Fibroblast of upper back skin (primary cell): ENCODE measurements at regions not wholly inside any gene's neighbourhood (a gene's known extent, or its start where the extent isn't known, plus 50 kb on each side); places are given as distances from the start of the nearest gene placed in this dataset.

ENCODE experiments used
- DNase-seq: peaks from one replicate; pipeline ENCODE4 v3.0.0-alpha.2; 2013

DNA sequence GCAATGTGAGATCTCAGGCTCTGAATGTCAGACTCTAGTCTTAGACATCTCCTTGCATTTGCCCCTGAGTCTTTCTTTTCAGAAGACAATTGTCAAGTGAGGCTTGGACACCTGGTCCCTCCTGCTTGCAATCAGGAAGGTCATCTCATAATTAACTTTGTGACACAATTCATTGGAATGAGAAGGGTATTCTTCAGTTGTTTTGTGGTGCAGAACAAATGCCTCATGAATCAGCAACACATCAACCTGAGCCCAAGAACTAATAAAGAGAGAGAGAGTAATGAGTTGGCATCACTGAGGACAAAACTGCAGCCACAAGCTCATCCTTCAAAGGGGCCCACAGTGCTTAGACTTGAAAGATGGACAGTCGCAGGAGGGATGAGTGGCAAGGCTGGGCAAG lies 375.8 kb downstream of the INSC start:
- DNase-seq: no peak

DNA sequence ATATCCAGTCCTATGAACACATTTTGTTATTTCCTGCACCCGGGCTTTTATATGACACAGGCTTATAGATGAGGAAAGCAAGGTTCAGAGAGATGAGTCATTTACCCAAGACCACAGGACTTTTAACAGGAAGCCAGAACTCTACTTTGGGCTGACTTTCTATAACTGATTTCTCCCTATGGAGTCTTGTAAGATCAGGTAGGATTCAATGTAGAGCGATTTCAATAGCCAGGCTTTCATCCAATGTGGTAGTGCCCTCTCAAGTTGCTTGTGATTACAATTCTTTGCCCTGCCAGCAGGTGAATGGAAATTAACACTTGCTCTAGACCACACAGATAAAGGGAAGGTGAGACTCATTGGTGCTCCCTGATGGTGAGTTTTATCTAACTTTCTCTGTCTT lies 378.3 kb downstream of the INSC start:
- peak; percentile 54 for DNase-seq

DNA sequence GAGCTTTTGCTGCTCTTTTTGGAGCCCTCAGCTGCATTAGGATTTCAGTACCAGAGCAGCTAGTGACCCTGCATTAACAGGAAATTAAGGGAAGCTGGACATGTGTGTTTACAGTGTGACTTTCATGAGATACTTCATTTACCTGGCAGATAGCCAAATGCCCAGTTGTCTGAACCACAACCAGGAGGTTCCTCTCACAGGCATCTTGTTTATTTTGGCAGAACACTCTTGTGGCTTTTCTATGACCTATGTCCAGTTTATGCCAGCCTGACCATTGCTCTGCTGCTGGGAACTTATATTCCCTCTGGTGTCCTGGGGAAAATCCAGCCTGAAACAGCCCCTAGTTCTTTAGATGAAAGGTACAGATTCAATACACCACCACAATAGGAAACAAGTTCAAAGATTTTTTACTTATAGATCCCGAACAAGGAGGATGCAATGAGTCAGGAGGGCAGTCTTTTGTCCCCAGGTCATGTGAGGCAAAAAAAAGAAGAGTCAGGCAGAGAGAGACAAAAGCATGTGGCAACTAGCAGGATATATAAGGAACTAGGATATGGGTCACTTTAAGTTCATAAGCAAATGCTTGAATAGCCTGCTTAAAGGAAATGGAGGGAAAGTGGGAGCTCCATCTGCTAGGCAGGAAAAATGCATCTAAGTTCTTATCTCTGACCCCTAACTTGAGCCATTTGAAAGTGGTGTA lies 379.3 kb downstream of the INSC start:
- DNase-seq: no peak

DNA sequence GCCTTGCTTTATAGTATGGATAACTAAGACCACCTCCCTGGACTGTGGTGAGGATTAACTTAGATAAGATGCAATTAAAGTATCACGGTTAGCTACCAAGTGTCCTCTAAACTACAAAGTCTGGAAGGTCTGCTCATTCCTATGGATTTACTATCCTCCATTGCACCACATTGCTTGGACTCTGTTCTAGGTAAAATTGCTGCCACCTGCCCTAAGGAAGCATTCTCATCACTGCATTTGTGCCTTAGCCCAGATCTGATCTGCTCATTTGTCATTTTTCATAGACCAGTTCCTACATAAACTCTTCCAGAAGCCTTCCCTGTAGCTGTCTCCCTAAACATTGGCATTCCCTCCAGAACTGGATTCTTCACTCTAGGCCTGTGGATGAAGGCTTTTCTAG lies 380.0 kb downstream of the INSC start:
- DNase-seq: no peak

DNA sequence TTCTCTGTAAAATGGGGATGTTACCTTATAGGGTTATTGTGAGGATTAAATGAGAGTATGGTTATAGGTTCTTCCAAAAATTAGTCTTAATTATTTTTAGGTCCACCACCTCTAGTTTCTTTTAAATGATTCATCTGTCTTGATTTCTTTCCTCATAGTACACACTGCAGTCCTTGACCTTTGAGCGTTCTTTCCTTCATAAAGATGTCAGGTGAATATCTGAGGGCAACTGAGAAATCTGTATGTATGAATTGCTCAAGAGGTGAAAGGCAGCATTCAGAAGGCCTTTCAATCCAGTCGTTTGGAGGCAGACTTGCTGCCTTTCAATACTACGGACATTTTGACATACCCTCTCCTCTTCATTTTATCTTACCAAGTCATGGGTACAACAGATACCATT lies 380.7 kb downstream of the INSC start:
- DNase-seq: no peak

DNA sequence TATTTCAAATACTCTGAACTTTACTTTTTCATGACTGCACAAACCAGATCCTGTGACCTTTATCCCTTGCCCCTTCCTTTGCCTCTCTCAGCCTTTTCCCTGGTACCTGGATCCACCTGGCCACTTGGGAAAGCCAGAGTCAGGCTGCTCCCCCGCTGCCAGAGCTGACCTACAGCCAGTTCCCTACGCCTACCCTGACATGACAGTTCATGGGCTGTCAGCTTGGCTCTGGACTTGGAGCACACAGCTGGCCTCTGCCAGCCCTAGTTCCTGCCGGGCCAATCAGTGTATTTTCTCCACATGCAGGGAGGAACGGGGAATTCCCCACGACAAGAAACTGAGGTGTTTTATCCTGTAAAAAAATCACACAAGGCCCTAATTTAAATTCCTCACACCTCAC lies 382.6 kb downstream of the INSC start:
- no peak for DNase-seq

DNA sequence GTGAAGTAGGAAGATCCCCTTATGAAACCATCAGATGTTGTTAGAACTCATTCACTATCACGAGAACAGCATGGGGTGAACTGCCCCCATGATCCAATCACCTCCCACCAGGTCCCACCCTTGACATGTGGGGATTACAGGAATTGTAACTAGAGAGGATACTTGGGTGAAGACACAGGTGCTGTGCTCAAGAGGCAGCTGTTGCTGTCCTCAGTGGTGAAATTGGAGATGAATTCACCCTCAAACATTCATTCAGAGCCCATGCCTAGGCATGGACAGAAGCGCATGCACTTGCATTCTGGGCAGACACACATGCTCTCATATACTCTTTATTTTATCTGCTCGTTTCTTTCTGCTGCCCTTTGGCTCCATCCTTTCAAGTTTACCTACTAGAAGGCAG lies 385.0 kb downstream of the INSC start:
- DNase-seq: no peak

DNA sequence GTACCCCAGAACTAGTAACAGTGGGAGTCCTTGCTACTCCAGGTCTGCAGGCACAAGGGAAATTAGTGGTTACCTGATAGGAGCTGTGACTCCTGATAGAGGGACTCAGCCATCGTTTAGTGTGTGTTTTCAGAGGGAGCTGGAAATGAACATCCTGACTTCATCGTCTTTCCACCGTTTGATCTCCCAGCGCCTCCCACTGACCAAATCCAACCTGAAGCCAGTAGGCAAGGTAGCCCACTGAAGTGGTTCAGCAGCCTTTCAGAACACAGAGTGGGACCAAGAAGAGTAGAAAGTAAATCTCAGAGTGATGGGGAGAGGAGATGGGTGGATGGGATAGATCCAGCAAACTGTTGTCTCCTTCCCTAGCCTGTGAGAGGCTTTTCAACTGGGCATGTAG lies 385.9 kb downstream of the INSC start:
- no peak for DNase-seq

DNA sequence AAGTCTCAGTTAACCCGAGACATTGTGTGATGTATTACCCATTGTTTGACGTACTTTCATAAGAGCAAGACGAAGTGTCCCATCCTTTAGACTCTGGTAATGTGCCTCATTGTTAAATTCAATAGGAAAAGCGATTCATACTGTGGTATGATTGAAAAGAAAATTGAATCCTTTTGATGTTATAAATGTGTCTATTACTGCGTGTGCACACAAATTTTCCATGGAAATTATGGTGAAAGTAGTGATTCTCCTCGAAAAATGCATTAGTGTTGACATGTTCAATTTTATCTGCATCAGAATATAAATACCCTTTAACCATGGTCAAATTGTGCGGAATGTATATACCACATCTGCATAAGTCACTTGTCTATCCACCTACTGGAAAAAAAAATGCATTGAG lies 386.8 kb downstream of the INSC start:
- DNase-seq: no peak

DNA sequence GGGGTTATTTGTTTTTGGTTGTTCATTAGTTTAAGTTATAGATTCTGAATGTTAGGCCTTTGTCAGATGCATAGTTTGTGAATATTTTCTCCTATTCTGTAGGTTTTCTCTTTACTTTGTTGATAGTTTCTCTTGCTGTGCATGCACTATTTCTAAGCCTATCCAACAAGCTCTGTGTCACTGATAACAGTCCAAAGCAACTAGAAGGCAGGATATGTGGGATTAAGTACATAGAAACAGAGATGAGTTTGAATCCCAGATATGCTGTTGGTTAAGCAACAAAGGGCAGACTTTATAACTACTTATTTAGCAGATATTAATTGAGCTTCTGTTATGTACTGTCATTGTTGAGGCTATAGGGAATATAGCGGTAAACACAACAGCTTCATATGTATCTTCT lies 390.4 kb downstream of the INSC start:
- no peak for DNase-seq

DNA sequence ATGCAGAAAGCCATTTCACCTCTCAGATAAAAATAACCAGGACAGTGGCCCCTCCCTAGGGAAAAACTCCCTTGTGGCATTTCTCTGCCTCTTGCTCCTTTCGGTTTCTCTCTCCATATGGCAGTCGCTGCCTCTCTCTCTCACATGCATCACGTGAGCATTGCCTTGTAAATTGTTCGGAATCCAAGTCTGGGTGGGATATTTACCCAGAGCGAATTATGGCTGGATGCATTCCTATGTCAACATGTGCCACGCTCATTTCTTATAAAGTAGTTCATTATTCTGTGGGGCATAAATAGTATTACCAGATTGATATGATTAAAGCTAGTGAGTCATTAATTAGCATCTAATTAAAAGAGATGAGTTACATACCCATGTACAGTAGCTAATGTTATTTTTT lies 392.9 kb downstream of the INSC start:
- DNase-seq: peak; percentile 3

DNA sequence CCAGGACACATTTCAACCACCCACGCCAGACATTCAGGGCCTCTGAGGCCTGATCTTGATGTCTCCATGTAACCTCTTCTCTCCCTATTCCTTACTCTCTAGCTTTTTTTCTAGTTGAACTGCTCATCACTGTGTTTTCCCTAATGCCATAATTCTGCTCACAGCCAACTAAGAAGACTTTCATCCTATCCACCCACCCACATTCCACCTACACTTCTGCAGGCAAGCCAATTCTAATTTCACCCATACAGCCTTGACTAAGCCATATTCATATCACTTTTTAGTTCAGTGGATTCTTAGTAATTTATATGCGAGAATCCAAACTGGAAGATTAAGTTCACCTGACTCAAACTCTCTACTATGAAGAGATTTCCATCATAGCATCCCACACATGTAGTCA lies 394.4 kb downstream of the INSC start:
- DNase-seq: no peak

DNA sequence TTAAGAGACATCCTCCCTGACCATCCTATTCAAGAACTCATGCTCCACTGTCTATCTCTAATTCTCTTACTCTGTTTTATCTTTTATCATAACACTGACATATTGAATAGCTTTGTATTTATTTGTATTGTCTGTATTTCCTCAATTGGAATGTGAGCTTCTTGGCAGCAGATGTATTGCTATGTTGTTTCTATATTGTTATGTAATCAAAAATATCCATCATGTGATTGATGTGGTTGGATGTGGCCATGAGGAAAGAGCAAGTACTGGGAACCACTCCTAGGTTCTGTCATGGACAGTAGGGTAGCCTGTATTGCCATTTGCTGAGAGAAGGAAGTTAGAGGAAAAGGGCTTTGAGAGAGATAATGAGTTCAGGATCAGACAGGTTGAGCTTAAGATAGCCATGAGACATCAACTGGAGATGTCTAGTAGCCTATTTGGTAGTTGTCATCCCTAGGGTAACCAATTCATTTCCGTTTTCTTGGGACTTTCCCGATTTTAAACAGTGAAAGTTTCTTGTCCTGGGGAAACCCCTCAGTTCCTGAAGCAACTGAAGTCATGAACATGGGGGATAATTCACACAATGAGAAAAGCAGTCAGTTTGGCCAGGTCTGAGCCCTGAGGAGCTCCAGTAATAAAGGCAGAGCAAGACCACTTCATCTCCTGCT lies 404.5 kb downstream of the INSC start:
- no peak for DNase-seq

DNA sequence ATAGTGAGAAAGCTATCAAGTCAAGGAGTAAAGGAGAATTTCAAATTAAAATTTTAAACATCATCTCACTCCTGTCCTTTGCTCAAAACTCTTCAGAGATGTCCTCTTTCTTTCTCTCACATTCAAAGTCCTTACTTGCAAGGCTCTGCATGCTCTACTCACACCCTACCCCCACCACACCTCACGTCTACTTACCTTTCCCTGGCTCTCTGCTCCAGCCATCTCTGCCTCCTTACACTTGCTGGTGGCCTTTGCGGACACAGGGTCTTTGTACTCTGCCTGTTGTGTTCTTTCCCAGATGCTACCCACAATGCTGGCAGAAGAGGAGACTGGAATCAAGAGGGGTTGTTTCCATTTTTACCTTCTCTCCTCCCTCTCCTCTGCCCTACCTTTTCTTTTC lies 405.2 kb downstream of the INSC start:
- DNase-seq: no peak

DNA sequence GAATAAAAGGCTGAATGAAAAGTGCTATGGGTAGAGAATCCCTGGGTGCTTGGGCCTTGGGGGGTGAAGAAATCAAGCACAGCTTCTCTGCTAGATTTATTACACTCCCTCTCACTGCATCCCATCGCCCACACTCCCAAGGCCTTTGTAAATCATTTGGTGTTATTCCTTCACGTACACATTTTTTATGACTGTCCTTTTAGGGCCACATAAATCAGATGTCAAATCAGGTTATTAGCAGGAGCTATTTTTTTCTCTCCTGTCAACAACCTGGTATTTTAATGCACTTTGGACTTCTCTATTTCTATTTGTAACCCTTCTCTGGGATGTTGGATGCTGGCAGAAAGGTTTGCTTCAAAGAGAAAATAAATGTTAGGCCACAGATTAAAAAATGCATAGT lies 408.8 kb downstream of the INSC start:
- DNase-seq: no peak

DNA sequence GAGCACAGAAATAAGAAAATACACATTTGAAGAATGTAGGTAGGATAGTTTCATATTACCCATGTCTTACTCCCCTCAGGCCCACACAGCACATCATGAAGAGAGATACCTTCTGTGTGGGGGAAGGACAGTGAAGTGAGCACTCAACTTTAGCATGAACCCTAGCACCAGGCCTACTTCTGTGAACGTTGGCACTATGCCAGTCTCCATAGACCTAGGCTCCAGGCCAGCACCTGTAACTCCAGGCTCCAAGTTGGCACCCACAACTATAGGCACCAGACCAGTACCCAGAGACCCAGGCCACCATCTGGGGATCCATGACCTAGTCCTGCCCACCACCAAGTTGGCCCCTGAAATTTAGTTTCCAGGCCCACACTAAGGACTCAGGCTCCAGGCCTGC lies 410.9 kb downstream of the INSC start:
- no peak for DNase-seq

DNA sequence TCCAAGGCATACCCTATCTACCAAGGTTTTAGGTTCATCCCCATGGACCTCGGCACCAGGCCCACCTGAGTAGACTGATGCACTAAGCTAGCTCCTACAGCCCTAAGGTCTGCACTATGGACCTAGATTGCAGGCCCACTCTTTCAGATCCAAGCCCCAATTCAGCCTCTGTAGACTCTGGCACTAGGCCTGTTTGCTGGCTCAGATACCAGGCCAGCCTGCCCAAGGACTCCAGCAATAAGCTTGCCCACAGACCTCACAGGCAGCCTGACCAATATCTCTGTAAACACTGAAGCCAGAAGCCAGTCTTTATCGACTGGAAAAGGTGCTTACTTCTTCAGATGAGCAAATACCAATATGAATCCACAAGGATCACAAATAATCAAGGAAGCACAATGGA lies 411.3 kb downstream of the INSC start:
- no peak for DNase-seq

DNA sequence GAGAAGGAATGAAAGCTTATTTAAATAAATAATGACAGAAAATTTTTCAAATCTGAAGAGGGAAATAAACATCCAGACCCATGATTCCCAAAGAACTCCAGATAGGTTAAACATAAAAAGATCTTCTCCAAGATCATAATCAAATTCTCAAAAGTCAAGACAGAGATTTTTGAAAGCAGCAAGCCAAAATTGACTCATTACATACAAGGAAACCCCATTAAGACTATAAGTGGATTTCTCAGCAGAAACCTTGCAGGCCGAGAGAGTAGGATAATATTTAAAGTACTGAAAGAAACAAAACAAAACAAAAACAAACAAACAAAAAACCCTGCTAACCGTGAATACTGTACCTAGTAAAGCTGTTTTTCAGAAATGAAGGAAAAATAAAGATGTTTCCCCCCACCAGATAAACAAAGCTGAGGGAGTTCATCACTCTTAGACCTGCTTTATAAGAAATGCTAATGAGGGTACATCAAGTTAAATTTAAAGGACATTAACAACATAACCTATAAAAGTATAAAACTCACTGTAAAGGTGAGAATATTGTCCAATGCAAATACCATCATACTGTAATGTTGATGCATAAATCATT lies 412.2 kb downstream of the INSC start:
- no peak for DNase-seq

DNA sequence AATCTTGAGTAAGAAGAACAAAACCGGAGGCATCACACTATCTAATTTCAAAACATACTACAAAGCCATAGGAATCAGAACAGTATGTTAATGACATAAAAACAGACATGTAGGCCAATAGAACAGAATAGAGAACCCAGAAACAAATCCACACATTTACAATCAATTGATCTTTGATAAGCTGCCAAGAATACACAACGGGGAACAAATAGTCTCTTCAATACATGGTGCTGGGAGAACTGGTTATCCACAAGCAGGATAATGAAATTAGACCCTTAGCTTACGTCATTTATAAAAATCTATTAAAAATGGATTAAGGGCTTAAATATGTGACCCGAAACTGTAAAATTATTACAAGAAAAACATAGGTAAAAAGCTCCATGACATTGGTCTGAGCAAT lies 417.7 kb downstream of the INSC start:
- no peak for DNase-seq

DNA sequence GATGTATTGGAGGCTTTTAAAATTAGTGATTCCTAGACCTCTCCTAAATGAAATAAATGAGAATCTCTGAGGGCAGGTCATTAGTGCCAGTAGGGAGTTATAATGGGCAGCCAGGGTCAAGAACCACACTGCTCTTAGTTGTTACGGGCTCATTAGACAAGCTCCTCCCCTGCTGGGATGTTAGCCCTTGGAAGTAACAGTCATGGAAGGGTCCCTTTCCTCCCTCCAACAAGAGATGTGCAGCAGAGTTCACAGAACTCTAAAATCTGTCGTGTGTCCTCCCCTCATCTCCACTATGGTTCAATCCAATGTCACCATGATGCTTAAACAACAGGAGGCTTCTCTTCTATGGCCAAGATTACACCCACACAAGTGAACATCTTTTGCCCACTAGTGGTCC lies 419.5 kb downstream of the INSC start:
- no peak for DNase-seq

DNA sequence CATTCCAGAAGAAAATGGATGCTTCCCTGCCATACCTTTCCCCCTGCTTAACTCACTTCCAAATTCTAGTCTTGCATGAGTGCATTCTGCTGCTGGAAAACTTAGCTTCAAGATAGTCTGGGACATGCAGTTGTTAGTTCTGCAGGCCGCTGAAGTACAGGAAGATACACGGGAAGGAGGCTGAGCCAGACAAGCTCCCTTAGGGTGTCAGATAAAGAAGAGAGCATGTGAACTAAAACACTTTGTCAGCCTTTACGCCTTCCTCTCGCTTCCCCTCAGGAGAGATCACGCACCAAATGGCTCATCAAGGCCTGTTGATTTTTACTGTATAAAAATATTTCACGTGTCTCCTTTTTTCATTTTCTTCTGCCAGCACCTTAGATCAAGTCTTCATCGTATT lies 420.7 kb downstream of the INSC start:
- DNase-seq: no peak

DNA sequence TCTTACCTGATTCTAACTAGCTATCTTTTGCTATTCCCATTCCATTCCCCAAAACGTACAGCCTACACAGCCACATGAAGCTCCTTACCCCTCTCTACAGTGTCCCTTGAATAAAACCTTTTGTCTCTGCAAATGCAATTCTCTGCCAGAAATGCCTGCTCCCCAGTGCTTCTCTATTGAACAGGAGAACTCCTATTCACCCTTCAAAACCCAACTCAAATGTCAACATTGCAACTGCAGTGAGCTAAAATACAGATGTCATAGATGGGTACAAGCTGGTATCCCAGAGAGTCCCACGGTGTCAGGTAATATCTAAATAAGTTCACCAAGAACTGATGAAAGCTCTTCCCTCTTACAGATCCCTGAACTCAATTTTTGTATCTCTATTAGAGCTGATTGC lies 421.7 kb downstream of the INSC start:
- no peak for DNase-seq

DNA sequence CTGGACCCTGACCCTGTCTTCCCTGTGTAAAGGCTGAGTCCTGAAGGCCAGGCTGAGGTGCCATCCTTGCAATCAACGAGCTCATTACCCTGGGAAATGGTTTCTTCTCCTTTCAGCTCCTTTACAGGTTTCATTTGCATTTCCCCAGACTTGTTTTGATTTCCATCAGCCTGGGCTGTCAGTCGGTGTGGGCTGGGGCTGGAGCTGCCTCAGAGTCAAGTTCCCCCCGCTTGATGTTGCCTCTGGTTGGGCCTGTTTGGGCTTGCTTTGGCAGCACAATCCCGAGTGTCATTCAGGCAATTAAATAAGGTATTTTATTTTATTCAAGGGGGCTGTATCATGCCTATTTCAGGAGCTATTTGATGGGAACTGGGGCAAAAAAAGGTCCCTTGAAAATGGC lies 424.9 kb downstream of the INSC start:
- no peak for DNase-seq

DNA sequence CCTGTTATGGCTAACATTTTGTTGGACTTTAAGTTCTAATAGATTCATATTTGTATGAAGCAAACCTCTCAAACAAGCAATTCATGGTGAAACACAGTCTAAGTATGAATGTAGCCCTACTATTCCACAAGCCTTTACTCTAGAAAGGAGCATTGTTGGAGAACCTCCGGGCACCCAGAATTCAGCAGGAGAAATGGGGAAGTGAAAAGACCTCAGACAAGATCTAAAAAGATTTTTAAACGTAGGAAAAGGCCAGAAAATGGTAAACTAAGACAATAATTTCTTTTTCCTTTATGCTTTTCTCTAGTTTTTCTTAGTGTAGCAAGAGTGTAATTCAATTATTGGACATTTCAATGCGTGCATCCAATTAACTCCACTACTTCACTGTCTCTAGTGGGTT lies 426.4 kb downstream of the INSC start:
- no peak for DNase-seq

DNA sequence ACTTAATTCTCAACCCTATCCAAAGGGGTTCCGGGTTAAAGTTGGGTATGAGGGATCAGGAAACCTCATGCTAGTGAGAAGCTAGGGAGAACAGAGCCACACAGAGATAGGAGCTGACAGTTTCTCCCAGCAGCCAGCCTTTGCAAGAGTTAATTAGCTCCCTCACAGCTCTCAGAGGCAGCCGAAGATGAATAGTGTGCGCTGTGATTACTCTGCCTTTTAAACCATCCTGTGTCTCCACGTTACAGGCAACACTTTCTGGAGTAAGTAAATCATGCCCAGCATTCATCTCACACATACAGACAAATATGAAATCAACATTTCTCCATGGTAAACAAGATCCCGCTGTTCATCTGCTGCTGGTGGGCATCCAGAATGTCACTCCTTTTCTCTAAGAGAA lies 429.6 kb downstream of the INSC start:
- DNase-seq: no peak
